ENCODE measurements at regions not wholly inside any gene's neighbourhood (a gene's known extent, or its start where the extent isn't known, plus 50 kb on each side); places are given as distances from the start of the nearest gene placed in this dataset.

- TF ChIP-seq RARB (CRISPR knock-in tag; IDR thresholded peaks at IDR 0.05) (no peak), PATZ1 (CRISPR knock-in tag; IDR thresholded peaks at IDR 0.05; ENCODE audit: borderline replicate concordance) (no peak), ZFP3 (CRISPR knock-in tag; IDR thresholded peaks at IDR 0.05) (no peak)
Measured at GRCh38 chr11:134762248-134763029, 350.4 kb upstream of the B3GAT1 start.
